Stimulated activated CD8-positive, alpha-beta memory T cell treated with anti-CD3 and anti-CD28 coated beads, Interleukin-2, amount 100 ng/mL, for 1 hour (primary cell): ENCODE measurements at regions not wholly inside any gene's neighbourhood (a gene's known extent, or its start where the extent isn't known, plus 50 kb on each side); places are given as distances from the start of the nearest gene placed in this dataset.

Experiments
- DNase-seq, 2 donors: peaks; one replicate each; pipeline ENCODE4 v3.0.0-alpha.2; 2020; ENCODE audit warnings: low read depth in 2 of 2

- no peak for DNase-seq
Observed at GRCh38 chr17:77684803-77685798, 273.4 kb upstream of the TNRC6C start.

GRCh38 chr17:77685881-77686486 lies 272.5 kb upstream of the TNRC6C start:
- no peak for DNase-seq

- DNase-seq, result no peak
Observed at GRCh38 chr17:77686903-77687302, 271.6 kb upstream of the TNRC6C start.

GRCh38 chr17:77687417-77687816 lies 271.1 kb upstream of the TNRC6C start:
- DNase-seq, result no peak

- DNase-seq, result no peak
Observed at GRCh38 chr17:77687921-77688320, 270.6 kb upstream of the TNRC6C start.

- DNase-seq, result no peak
Observed at GRCh38 chr17:77688369-77688768, 270.1 kb upstream of the TNRC6C start.

GRCh38 chr17:77690271-77691161 lies 268.0 kb upstream of the TNRC6C start:
- DNase-seq, result no peak

- no peak for DNase-seq
Observed at GRCh38 chr17:77691216-77692085, 267.1 kb upstream of the TNRC6C start.

- no peak for DNase-seq
Observed at GRCh38 chr17:77692571-77693161, 265.8 kb upstream of the TNRC6C start.

- no peak for DNase-seq
Observed at GRCh38 chr17:77693301-77693700, 265.2 kb upstream of the TNRC6C start.

- DNase-seq, result no peak
Observed at GRCh38 chr17:77693776-77694175, 264.7 kb upstream of the TNRC6C start.

GRCh38 chr17:77694391-77695363 lies 263.8 kb upstream of the TNRC6C start:
- no peak for DNase-seq

GRCh38 chr17:77695386-77695785 lies 263.1 kb upstream of the TNRC6C start:
- no peak for DNase-seq

GRCh38 chr17:77696151-77696720 lies 262.3 kb upstream of the TNRC6C start:
- DNase-seq, result no peak

GRCh38 chr17:77696721-77697460 lies 261.6 kb upstream of the TNRC6C start:
- DNase-seq, result no peak

GRCh38 chr17:77697480-77698400 lies 260.8 kb upstream of the TNRC6C start:
- no peak for DNase-seq

GRCh38 chr17:77698903-77699623 lies 259.4 kb upstream of the TNRC6C start:
- no peak for DNase-seq
